Caco-2 (cell line): ENCODE measurements at regions not wholly inside any gene's neighbourhood (a gene's known extent, or its start where the extent isn't known, plus 50 kb on each side); places are given as distances from the start of the nearest gene placed in this dataset.

ENCODE experiments used
- BruUV-seq: library from RNA; stranded (reverse); fragments of 400-500 nt; replicated peaks from 2 replicates; lab custom pipeline; 2021; lab: Mats Ljungman, UMichigan
- CTCF ChIA-PET: fragments of 300-600 bp; sonication (Branson Sonifier 250); formaldehyde crosslinking; loops from one replicate; lab custom pipeline; 2022; ENCODE audit warnings: antibody characterized with exemption; lab: Charles Lee
- POLR2A ChIA-PET: fragments of 300-600 bp; sonication (Branson Sonifier 250); formaldehyde crosslinking; loops from one replicate; lab custom pipeline; 2022; ENCODE audit warnings: antibody characterized with exemption; lab: Charles Lee
- DNase-seq, 2 experiments: peaks; one replicate each; pipeline versions ENCODE4 v3.0.0 to v3.0.0-alpha.2; 2020 to 2022
- H3K27me3 ChIP-seq: replicated peaks from 2 replicates; pipeline ENCODE4 v1.6.0; 2011; ENCODE audit warnings: low read length; ENCODE audit not compliant: control insufficient read depth, insufficient read depth
- H3K36me3 ChIP-seq: 2 replicates; pipeline ENCODE4 v1.5.1; 2011; ENCODE audit warnings: low read length; ENCODE audit not compliant: control insufficient read depth, insufficient read depth
- H3K4me1 ChIP-seq: fragments of 250-450 bp; sonication (Bioruptor Pico); 2 replicates; pipeline ENCODE4 v1.5.1; 2020; ENCODE audit warnings: mild to moderate bottlenecking
- H3K4me3 ChIP-seq: 2 replicates; pipeline ENCODE4 v1.5.1; 2011; ENCODE audit warnings: low read depth, mild to moderate bottlenecking, control low read depth, low read length
- H3K9me3 ChIP-seq: fragments of 250-450 bp; sonication (Bioruptor Pico); 2 replicates; pipeline ENCODE4 v1.5.1; 2020; ENCODE audit warnings: mild to moderate bottlenecking, moderate library complexity
- H3K27ac Mint-ChIP-seq: one replicate; pipeline ENCODE4 v1.8.0; 2022; ENCODE audit warnings: mixed read lengths; ENCODE audit not compliant: unreplicated experiment
- H3K27me3 Mint-ChIP-seq: one replicate; pipeline ENCODE4 v1.8.0; 2022; ENCODE audit warnings: mixed read lengths; ENCODE audit not compliant: insufficient read depth, unreplicated experiment
- H3K36me3 Mint-ChIP-seq: one replicate; pipeline ENCODE4 v1.8.0; 2022; ENCODE audit warnings: mild to moderate bottlenecking, mixed read lengths; ENCODE audit not compliant: insufficient read depth, unreplicated experiment
- H3K4me1 Mint-ChIP-seq: one replicate; pipeline ENCODE4 v1.8.0; 2022; ENCODE audit warnings: low read depth, mixed read lengths; ENCODE audit not compliant: unreplicated experiment
- H3K4me3 Mint-ChIP-seq: one replicate; pipeline ENCODE4 v1.8.0; 2022; ENCODE audit warnings: mild to moderate bottlenecking, moderate library complexity, mixed read lengths; ENCODE audit not compliant: unreplicated experiment
- H3K9me3 Mint-ChIP-seq: one replicate; pipeline ENCODE4 v1.8.0; 2022; ENCODE audit warnings: mixed read lengths; ENCODE audit not compliant: unreplicated experiment
- intact Hi-C: fragments of 100-400 bp; cut with micrococcal nuclease; formaldehyde crosslinking; loops from one replicate; pipeline ENCODE4 v1.10.0; 2022; ENCODE audit not compliant: unreplicated experiment
- TF ChIP-seq, protein P1 (sequence below), 2 experiments: fragments of 200-600 bp in 1 of 2; IDR thresholded peaks; 1 replicate in 1 of 2; 2 replicates in 1 of 2; pipeline versions ENCODE4 v1.5.1 to v1.8.0; 2011 to 2022; ENCODE audit warnings: antibody characterized with exemption in 1 of 2, control low read depth in 1 of 2, inconsistent platforms in 1 of 2, low read depth in 1 of 2, low read length in 1 of 2, mild to moderate bottlenecking in 1 of 2, moderate library complexity in 1 of 2; ENCODE audit not compliant: insufficient read depth in 1 of 2, severe bottlenecking in 1 of 2, unreplicated experiment in 1 of 2

DNA sequence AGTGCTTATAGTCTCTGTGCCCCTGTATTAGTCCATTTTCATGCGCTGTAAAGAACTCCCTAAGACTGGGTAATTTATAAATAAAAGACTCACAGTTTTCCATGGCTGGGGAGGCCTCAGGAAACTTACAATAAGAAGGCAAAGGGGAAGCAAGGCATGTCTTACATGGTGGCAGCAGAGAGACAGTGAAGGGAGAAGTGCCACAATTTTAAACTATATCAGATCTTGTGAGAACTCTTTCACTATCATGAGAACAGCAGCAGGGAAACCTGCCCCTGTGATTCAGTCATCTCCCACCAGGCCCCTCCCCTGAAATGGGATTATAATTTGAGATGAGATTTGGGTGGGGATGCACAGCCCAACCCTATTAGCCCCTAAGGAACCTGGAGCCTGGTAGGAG lies 243.2 kb downstream of the EDEM1 start:
- CTCF ChIA-PET, result no interaction called here
- intact Hi-C loops, result no loop called here

GRCh38 chr3:5431146-5431545 lies 243.6 kb downstream of the EDEM1 start:
- BruUV-seq, result no TSS peak
- Histone ChIP-seq H3K27me3 (no peaks in the 10 kb centered on the region), H3K9me3 (no peaks in the 10 kb centered on the region), H3K36me3 (no peaks in the 10 kb centered on the region), H3K4me1 (no peaks in the 10 kb centered on the region), H3K4me3 (no peak overlapping the region)
- H3K27me3 Mint-ChIP-seq, result peaks cover 3% of the 10 kb centered on the region
- CTCF ChIA-PET, result no interaction called here
- H3K4me3 Mint-ChIP-seq, result no peak overlapping the region
- POLR2A ChIA-PET, result no interaction called here
- intact Hi-C loops, result no loop called here
- no peaks in the 10 kb centered on the region for H3K9me3 Mint-ChIP-seq
- no peaks in the 10 kb centered on the region for H3K4me1 Mint-ChIP-seq
- no peak overlapping the region for H3K27ac Mint-ChIP-seq
- no peaks in the 10 kb centered on the region for H3K36me3 Mint-ChIP-seq
- TF ChIP-seq, protein P1, sequence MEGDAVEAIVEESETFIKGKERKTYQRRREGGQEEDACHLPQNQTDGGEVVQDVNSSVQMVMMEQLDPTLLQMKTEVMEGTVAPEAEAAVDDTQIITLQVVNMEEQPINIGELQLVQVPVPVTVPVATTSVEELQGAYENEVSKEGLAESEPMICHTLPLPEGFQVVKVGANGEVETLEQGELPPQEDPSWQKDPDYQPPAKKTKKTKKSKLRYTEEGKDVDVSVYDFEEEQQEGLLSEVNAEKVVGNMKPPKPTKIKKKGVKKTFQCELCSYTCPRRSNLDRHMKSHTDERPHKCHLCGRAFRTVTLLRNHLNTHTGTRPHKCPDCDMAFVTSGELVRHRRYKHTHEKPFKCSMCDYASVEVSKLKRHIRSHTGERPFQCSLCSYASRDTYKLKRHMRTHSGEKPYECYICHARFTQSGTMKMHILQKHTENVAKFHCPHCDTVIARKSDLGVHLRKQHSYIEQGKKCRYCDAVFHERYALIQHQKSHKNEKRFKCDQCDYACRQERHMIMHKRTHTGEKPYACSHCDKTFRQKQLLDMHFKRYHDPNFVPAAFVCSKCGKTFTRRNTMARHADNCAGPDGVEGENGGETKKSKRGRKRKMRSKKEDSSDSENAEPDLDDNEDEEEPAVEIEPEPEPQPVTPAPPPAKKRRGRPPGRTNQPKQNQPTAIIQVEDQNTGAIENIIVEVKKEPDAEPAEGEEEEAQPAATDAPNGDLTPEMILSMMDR (IDR thresholded peaks at IDR 0.05; ENCODE audit: insufficient read depth in 1 of 2, low read depth in 1 of 2, low read length in 1 of 2, severe bottlenecking in 1 of 2, unreplicated experiment in 1 of 2), result no peak
- no peak for DNase-seq

More for the DNA sequence above, 243.2 kb downstream of the EDEM1 start:
- H3K27ac Mint-ChIP-seq, result no peak overlapping the region
- DNase-seq, result no peak
- Histone ChIP-seq H3K9me3 (no peaks in the 10 kb centered on the region), H3K4me1 (no peaks in the 10 kb centered on the region), H3K36me3 (no peaks in the 10 kb centered on the region), H3K4me3 (no peak overlapping the region), H3K27me3 (no peaks in the 10 kb centered on the region)
- H3K9me3 Mint-ChIP-seq, result no peaks in the 10 kb centered on the region
- H3K4me3 Mint-ChIP-seq, result no peak overlapping the region
- no peaks in the 10 kb centered on the region for H3K4me1 Mint-ChIP-seq
- POLR2A ChIA-PET, result no interaction called here
- H3K27me3 Mint-ChIP-seq, result peaks cover 3% of the 10 kb centered on the region
- H3K36me3 Mint-ChIP-seq, result no peaks in the 10 kb centered on the region
- BruUV-seq, result no TSS peak
- TF ChIP-seq, protein P1 (IDR thresholded peaks at IDR 0.05; ENCODE audit: insufficient read depth in 1 of 2, low read depth in 1 of 2, low read length in 1 of 2, severe bottlenecking in 1 of 2, unreplicated experiment in 1 of 2), result no peak

DNA sequence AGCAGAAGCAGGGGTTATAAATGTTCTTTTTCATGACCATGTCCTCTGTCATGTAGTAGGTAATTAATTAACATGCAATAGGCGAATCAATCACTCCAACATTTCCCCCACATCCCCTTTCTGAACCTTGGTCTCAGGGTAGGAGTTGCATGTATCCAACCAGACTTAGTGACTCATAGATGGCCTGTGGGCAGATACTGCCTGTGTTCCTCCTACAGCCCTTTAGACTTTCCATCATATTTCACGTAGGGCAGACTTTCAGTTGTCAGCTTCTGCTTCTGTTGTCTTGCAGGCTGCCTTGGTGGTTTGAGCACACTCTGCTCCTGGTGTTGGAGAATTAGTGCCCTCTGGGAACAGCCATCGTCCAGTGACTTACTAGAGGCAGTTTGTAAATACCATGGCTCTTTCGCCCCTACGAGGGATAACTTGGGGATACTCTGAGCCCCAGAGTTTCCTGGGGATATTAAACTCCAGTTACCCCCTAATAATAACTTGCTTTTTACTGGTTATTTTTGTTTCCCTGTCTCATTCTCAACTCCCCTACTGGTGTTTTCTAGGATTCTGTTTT lies 244.4 kb downstream of the EDEM1 start:
- Histone ChIP-seq H3K4me3 (no peak overlapping the region), H3K27me3 (no peaks in the 10 kb centered on the region), H3K9me3 (no peaks in the 10 kb centered on the region), H3K36me3 (no peaks in the 10 kb centered on the region), H3K4me1 (no peaks in the 10 kb centered on the region)
- no peaks in the 10 kb centered on the region for H3K4me1 Mint-ChIP-seq
- no peaks in the 10 kb centered on the region for H3K36me3 Mint-ChIP-seq
- no peak overlapping the region for H3K4me3 Mint-ChIP-seq
- H3K27ac Mint-ChIP-seq, result no peak overlapping the region
- no peak for DNase-seq
- ChIA-PET CTCF (no interaction called here), POLR2A (no interaction called here)
- TF ChIP-seq, protein P1 (IDR thresholded peaks at IDR 0.05; ENCODE audit: insufficient read depth in 1 of 2, low read depth in 1 of 2, low read length in 1 of 2, severe bottlenecking in 1 of 2, unreplicated experiment in 1 of 2), result no peak
- H3K27me3 Mint-ChIP-seq, result peaks cover 3% of the 10 kb centered on the region
- no TSS peak for BruUV-seq
- intact Hi-C loops, result no loop called here
- no peaks in the 10 kb centered on the region for H3K9me3 Mint-ChIP-seq
